ENCODE measurements at regions not wholly inside any gene's neighbourhood (a gene's known extent, or its start where the extent isn't known, plus 50 kb on each side); places are given as distances from the start of the nearest gene placed in this dataset.

GRCh38 chr18:39843546-39843945, 2111.5 kb upstream of the PIK3C3 start:
- no peaks in the 10 kb centered on the region for H3K36me3 ChIP-seq
- H3K4me3 Mint-ChIP-seq: no peak overlapping the region
- H3K9me3 Mint-ChIP-seq: no peaks in the 10 kb centered on the region
- H3K9ac ChIP-seq: no peak overlapping the region
- peaks cover 52% of the 10 kb centered on the region for H3K4me1 ChIP-seq
- no peak overlapping the region for H3K27ac ChIP-seq
- H3K4me3 ChIP-seq: no peak overlapping the region
- peak overlapping the region; percentile 61 for H3K4me2 ChIP-seq
- no peaks in the 10 kb centered on the region for H3K9me3 ChIP-seq (ENCODE audit: low read depth)
- no peaks in the 10 kb centered on the region for H3K27me3 ChIP-seq
- peak; percentile 3 for DNase-seq (ENCODE audit: low spot score)
- H3K79me2 ChIP-seq (ENCODE audit: low read depth): no peaks in the 10 kb centered on the region
- no peaks in the 10 kb centered on the region for H4K20me1 ChIP-seq (ENCODE audit: low read depth)
- TF ChIP-seq CTCF (IDR thresholded peaks at IDR 0.05) (no peak), EZH2 (IDR thresholded peaks at IDR 0.05) (no peak), EZH2phosphoT487 (IDR thresholded peaks at IDR 0.05) (no peak)
- H3K36me3 Mint-ChIP-seq: no peaks in the 10 kb centered on the region
- H3F3A ChIP-seq (ENCODE audit: low read depth): peaks cover 37% of the 10 kb centered on the region
- no peak overlapping the region for H2AFZ ChIP-seq (replicated peaks)
- H3K27me3 Mint-ChIP-seq (ENCODE audit: insufficient read depth, low read depth): peaks cover 3% of the 10 kb centered on the region
- H3K27ac Mint-ChIP-seq: no peak overlapping the region
- peaks cover 59% of the 10 kb centered on the region for H3K4me1 Mint-ChIP-seq

- Mint-ChIP-seq H3K27me3 (ENCODE audit: insufficient read depth, low read depth) (peaks cover 3% of the 10 kb centered on the region), H3K4me1 (peaks cover 59% of the 10 kb centered on the region), H3K4me3 (peak overlapping the region; percentile 91), H3K9me3 (no peaks in the 10 kb centered on the region), H3K27ac (peak overlapping the region; percentile 71), H3K36me3 (no peaks in the 10 kb centered on the region)
- Histone ChIP-seq H3K36me3 (no peaks in the 10 kb centered on the region), H3F3A (ENCODE audit: low read depth) (peaks cover 37% of the 10 kb centered on the region), H4K20me1 (ENCODE audit: low read depth) (no peaks in the 10 kb centered on the region), H3K4me3 (peak overlapping the region; percentile 68), H3K27me3 (no peaks in the 10 kb centered on the region), H3K27ac (peak overlapping the region; percentile 5), H3K4me2 (peak overlapping the region; percentile 90), H3K9ac (no peak overlapping the region), H3K9me3 (ENCODE audit: low read depth) (no peaks in the 10 kb centered on the region), H3K79me2 (ENCODE audit: low read depth) (no peaks in the 10 kb centered on the region), H3K4me1 (peaks cover 52% of the 10 kb centered on the region), H2AFZ (replicated peaks) (no peak overlapping the region)
- peak; percentile 50 for DNase-seq (ENCODE audit: low spot score)
- no peak for TF ChIP-seq EZH2 (IDR thresholded peaks at IDR 0.05)
- no peak for TF ChIP-seq EZH2phosphoT487 (IDR thresholded peaks at IDR 0.05)
- TF ChIP-seq CTCF (IDR thresholded peaks at IDR 0.05): no peak
These were observed 2112.6 kb upstream of the PIK3C3 start for GRCh38 chr18:39842366-39842914.

GRCh38 chr18:39841482-39842365, 2113.3 kb upstream of the PIK3C3 start:
- peak overlapping the region; percentile 36 for H3K27ac ChIP-seq
- no peaks in the 10 kb centered on the region for H3K36me3 Mint-ChIP-seq

More at GRCh38 chr18:39841482-39842365, 2113.3 kb upstream of the PIK3C3 start:
- peaks cover 3% of the 10 kb centered on the region for H3K27me3 Mint-ChIP-seq (ENCODE audit: insufficient read depth, low read depth)
- H3K27me3 ChIP-seq: no peaks in the 10 kb centered on the region
- peak overlapping the region; percentile 94 for H3K27ac Mint-ChIP-seq
- peaks cover 37% of the 10 kb centered on the region for H3F3A ChIP-seq (ENCODE audit: low read depth)
- H3K4me1 ChIP-seq: peaks cover 52% of the 10 kb centered on the region
- H3K9me3 ChIP-seq (ENCODE audit: low read depth): no peaks in the 10 kb centered on the region
- H3K4me3 Mint-ChIP-seq: peak overlapping the region; percentile 91
- peak overlapping the region; percentile 83 for H2AFZ ChIP-seq (replicated peaks)
- no peak overlapping the region for H3K9ac ChIP-seq
- peaks cover 2% of the 10 kb centered on the region for H3K9me3 Mint-ChIP-seq
- peak overlapping the region; percentile 90 for H3K4me2 ChIP-seq
- peak; percentile 92 for DNase-seq (ENCODE audit: low spot score)
- no peaks in the 10 kb centered on the region for H3K79me2 ChIP-seq (ENCODE audit: low read depth)
- H4K20me1 ChIP-seq (ENCODE audit: low read depth): no peaks in the 10 kb centered on the region
- no peaks in the 10 kb centered on the region for H3K36me3 ChIP-seq
- H3K4me1 Mint-ChIP-seq: peaks cover 59% of the 10 kb centered on the region
- no peak for TF ChIP-seq EZH2 (IDR thresholded peaks at IDR 0.05)
- TF ChIP-seq EZH2phosphoT487 (IDR thresholded peaks at IDR 0.05): no peak
- peak; percentile 67 for TF ChIP-seq CTCF (IDR thresholded peaks at IDR 0.05)
- peak overlapping the region; percentile 68 for H3K4me3 ChIP-seq
